Astrocyte (in vitro differentiated cells and primary cell): ENCODE measurements at regions not wholly inside any gene's neighbourhood (a gene's known extent, or its start where the extent isn't known, plus 50 kb on each side); places are given as distances from the start of the nearest gene placed in this dataset.

ENCODE experiments used
- DNase-seq: peaks from one replicate; pipeline ENCODE4 v3.0.0-alpha.2; 2010; ENCODE audit warnings: low read depth
- FAIRE-seq: peaks from 2 replicates; lab custom pipeline; 2011; peaks lifted over from hg19 to GRCh38; lab: Jason Lieb, UNC
- H2AFZ ChIP-seq: 2 replicates; pipeline ENCODE4 v1.6.0; 2012; ENCODE audit warnings: low read depth, low read length, inconsistent platforms
- H3K27ac ChIP-seq: 2 replicates; pipeline ENCODE4 v1.5.1; 2011; ENCODE audit warnings: low read depth, low read length, inconsistent platforms
- H3K27me3 ChIP-seq: 2 replicates; pipeline ENCODE4 v1.6.0; 2011; ENCODE audit warnings: low read length, inconsistent platforms; ENCODE audit not compliant: insufficient read depth
- H3K36me3 ChIP-seq: 2 replicates; pipeline ENCODE4 v1.5.1; 2011; ENCODE audit warnings: low read length, inconsistent platforms; ENCODE audit not compliant: insufficient read depth
- H3K4me1 ChIP-seq: 2 replicates; pipeline ENCODE4 v1.5.1; 2011; ENCODE audit warnings: low read length, inconsistent platforms; ENCODE audit not compliant: insufficient read depth
- H3K4me2 ChIP-seq: 2 replicates; pipeline ENCODE4 v1.6.0; 2012; ENCODE audit warnings: low read length, inconsistent platforms
- H3K4me3 ChIP-seq: 2 replicates; pipeline ENCODE4 v1.5.1; 2011; ENCODE audit warnings: low read depth, mild to moderate bottlenecking, low read length, inconsistent platforms; ENCODE audit not compliant: insufficient read depth
- H3K79me2 ChIP-seq: 2 replicates; pipeline ENCODE4 v1.6.0; 2012; ENCODE audit warnings: mild to moderate bottlenecking, low read length, inconsistent platforms; ENCODE audit not compliant: insufficient read depth
- H3K9ac ChIP-seq: 2 replicates; pipeline ENCODE4 v1.6.0; 2012; ENCODE audit warnings: mild to moderate bottlenecking, low read length, inconsistent platforms
- H3K9me3 ChIP-seq: 2 replicates; pipeline ENCODE4 v1.5.1; 2012; ENCODE audit warnings: low read depth, mild to moderate bottlenecking, low read length, inconsistent platforms; ENCODE audit not compliant: insufficient read depth
- H4K20me1 ChIP-seq: 2 replicates; pipeline ENCODE4 v1.6.0; 2012; ENCODE audit warnings: low read length, inconsistent platforms; ENCODE audit not compliant: insufficient read depth
- H3K27ac Mint-ChIP-seq: one replicate; pipeline ENCODE4 v1.8.0; 2021; ENCODE audit warnings: mild to moderate bottlenecking, mixed read lengths; ENCODE audit not compliant: unreplicated experiment
- H3K27me3 Mint-ChIP-seq: one replicate; pipeline ENCODE4 v1.8.0; 2021; ENCODE audit warnings: low read depth, mixed read lengths; ENCODE audit not compliant: unreplicated experiment
- H3K36me3 Mint-ChIP-seq: one replicate; pipeline ENCODE4 v1.8.0; 2021; ENCODE audit warnings: low read depth, mixed read lengths; ENCODE audit not compliant: unreplicated experiment
- H3K4me1 Mint-ChIP-seq: one replicate; pipeline ENCODE4 v1.8.0; 2021; ENCODE audit warnings: low read depth, mixed read lengths; ENCODE audit not compliant: unreplicated experiment
- H3K4me3 Mint-ChIP-seq: one replicate; pipeline ENCODE4 v1.8.0; 2021; ENCODE audit warnings: mild to moderate bottlenecking, moderate library complexity, mixed read lengths; ENCODE audit not compliant: unreplicated experiment
- H3K9me3 Mint-ChIP-seq: one replicate; pipeline ENCODE4 v1.8.0; 2021; ENCODE audit warnings: mild to moderate bottlenecking, mixed read lengths; ENCODE audit not compliant: unreplicated experiment
- CTCF ChIP-seq: IDR thresholded peaks from 2 replicates; pipeline ENCODE4 v1.5.1; 2011; ENCODE audit warnings: low read depth, mild to moderate bottlenecking, inconsistent platforms, low read length, moderate library complexity; ENCODE audit not compliant: insufficient read depth
- EZH2 ChIP-seq: IDR thresholded peaks from 2 replicates; pipeline ENCODE4 v1.6.1; 2012; ENCODE audit warnings: mild to moderate bottlenecking, low read length, inconsistent platforms; ENCODE audit not compliant: insufficient read depth

DNA sequence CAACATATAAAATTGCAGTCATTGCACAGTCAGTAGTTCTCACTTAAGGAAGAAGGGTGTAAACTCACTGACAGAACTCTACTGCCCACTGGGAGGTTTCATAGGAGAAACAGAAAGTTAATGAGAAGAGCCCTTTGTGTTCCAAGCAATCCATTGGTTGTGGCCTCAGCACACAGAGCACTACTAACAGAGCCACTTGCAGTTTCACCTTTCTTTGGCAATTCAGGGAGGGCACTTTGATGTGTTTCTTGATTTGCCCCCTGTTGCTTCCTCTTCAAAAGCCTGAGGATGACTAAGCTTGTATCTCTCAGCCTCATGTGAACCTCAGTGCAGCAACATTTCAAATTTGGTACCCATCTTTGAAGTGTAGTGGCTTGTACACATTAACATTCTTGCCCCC lies 409.4 kb downstream of the DMRTA1 start:
- Histone ChIP-seq H3K4me1 (no peaks in the 10 kb centered on the region), H3K79me2 (no peaks in the 10 kb centered on the region), H3K4me3 (no peak overlapping the region), H3K4me2 (no peak overlapping the region), H3K27ac (no peak overlapping the region), H3K36me3 (no peaks in the 10 kb centered on the region), H4K20me1 (no peaks in the 10 kb centered on the region), H3K27me3 (no peaks in the 10 kb centered on the region), H3K9me3 (no peaks in the 10 kb centered on the region), H2AFZ (no peak overlapping the region), H3K9ac (no peak overlapping the region)
- DNase-seq (no peak), FAIRE-seq (no peak)
- H3K9me3 Mint-ChIP-seq: no peaks in the 10 kb centered on the region
- no peaks in the 10 kb centered on the region for H3K36me3 Mint-ChIP-seq
- no peak overlapping the region for H3K4me3 Mint-ChIP-seq
- H3K27me3 Mint-ChIP-seq: no peaks in the 10 kb centered on the region
- no peaks in the 10 kb centered on the region for H3K4me1 Mint-ChIP-seq
- no peak overlapping the region for H3K27ac Mint-ChIP-seq
- no peak for TF ChIP-seq EZH2

- FAIRE-seq (no peak), DNase-seq (no peak)
- Histone ChIP-seq H3K9me3 (no peaks in the 10 kb centered on the region), H3K4me1 (no peaks in the 10 kb centered on the region), H3K27ac (no peak overlapping the region), H3K27me3 (no peaks in the 10 kb centered on the region), H3K36me3 (no peaks in the 10 kb centered on the region), H2AFZ (no peak overlapping the region), H3K4me2 (no peak overlapping the region), H3K79me2 (no peaks in the 10 kb centered on the region), H4K20me1 (no peaks in the 10 kb centered on the region), H3K4me3 (no peak overlapping the region), H3K9ac (no peak overlapping the region)
- H3K27ac Mint-ChIP-seq: no peak overlapping the region
- TF ChIP-seq CTCF: no peak
- no peak for TF ChIP-seq EZH2
- no peaks in the 10 kb centered on the region for H3K36me3 Mint-ChIP-seq
- no peaks in the 10 kb centered on the region for H3K4me1 Mint-ChIP-seq
- no peaks in the 10 kb centered on the region for H3K9me3 Mint-ChIP-seq
- H3K4me3 Mint-ChIP-seq: no peak overlapping the region
- H3K27me3 Mint-ChIP-seq: no peaks in the 10 kb centered on the region
Measured at GRCh38 chr9:22857316-22857715, 410.7 kb downstream of the DMRTA1 start.

DNA sequence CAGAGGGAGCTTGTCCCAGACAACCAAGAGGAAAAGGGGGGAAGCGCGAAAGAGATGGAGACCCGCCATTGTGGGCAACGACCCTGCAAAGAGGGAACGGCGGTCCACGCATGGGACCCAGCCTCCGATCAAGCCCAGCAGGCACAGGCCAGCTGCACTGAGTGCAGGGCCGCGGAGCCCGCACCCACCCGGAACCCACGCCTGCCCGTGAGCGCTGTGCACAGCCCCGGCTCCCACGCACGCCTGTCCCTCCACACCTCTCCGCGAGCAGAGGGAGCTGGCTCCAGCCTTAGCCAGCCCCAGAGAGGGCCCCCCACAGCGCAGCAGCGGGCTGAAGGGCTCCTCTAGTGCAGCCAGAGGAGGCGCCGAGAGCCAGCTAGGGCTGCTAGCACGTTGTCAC lies 416.5 kb downstream of the DMRTA1 start:
- Histone ChIP-seq H3K4me3 (no peak overlapping the region), H3K27ac (no peak overlapping the region), H3K4me2 (no peak overlapping the region), H3K36me3 (no peaks in the 10 kb centered on the region), H2AFZ (no peak overlapping the region), H3K9me3 (no peaks in the 10 kb centered on the region), H3K79me2 (no peaks in the 10 kb centered on the region), H3K9ac (no peak overlapping the region), H4K20me1 (no peaks in the 10 kb centered on the region), H3K4me1 (no peaks in the 10 kb centered on the region), H3K27me3 (no peaks in the 10 kb centered on the region)
- Mint-ChIP-seq H3K4me1 (no peaks in the 10 kb centered on the region), H3K9me3 (no peaks in the 10 kb centered on the region), H3K27me3 (no peaks in the 10 kb centered on the region), H3K36me3 (no peaks in the 10 kb centered on the region), H3K27ac (no peak overlapping the region), H3K4me3 (no peak overlapping the region)
- DNase-seq: no peak
- TF ChIP-seq EZH2 (no peak), CTCF (no peak)
- FAIRE-seq: no peak
